ENCODE measurements at regions not wholly inside any gene's neighbourhood (a gene's known extent, or its start where the extent isn't known, plus 50 kb on each side); places are given as distances from the start of the nearest gene placed in this dataset.
A peak's percentile ranks its signal among the peaks of the same experiment; 100 is the strongest.
"Not testable (repeated sequence)": the region's sequence is repeated elsewhere in the genome, so short reads cannot be mapped to it uniquely, and the experiment has no call there.

- H3K4me3 ChIP-seq (ENCODE audit: low read length): no peak overlapping the region
- no peak for DNase-seq (ENCODE audit: low read depth)
- TF ChIP-seq, protein P1, sequence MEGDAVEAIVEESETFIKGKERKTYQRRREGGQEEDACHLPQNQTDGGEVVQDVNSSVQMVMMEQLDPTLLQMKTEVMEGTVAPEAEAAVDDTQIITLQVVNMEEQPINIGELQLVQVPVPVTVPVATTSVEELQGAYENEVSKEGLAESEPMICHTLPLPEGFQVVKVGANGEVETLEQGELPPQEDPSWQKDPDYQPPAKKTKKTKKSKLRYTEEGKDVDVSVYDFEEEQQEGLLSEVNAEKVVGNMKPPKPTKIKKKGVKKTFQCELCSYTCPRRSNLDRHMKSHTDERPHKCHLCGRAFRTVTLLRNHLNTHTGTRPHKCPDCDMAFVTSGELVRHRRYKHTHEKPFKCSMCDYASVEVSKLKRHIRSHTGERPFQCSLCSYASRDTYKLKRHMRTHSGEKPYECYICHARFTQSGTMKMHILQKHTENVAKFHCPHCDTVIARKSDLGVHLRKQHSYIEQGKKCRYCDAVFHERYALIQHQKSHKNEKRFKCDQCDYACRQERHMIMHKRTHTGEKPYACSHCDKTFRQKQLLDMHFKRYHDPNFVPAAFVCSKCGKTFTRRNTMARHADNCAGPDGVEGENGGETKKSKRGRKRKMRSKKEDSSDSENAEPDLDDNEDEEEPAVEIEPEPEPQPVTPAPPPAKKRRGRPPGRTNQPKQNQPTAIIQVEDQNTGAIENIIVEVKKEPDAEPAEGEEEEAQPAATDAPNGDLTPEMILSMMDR (IDR thresholded peaks at IDR 0.05; ENCODE audit: insufficient read depth, low read depth, low read length, missing control alignments): no peak
Measured at GRCh38 chr3:186456731-186457191, 87.4 kb downstream of the CRYGS start.

DNA sequence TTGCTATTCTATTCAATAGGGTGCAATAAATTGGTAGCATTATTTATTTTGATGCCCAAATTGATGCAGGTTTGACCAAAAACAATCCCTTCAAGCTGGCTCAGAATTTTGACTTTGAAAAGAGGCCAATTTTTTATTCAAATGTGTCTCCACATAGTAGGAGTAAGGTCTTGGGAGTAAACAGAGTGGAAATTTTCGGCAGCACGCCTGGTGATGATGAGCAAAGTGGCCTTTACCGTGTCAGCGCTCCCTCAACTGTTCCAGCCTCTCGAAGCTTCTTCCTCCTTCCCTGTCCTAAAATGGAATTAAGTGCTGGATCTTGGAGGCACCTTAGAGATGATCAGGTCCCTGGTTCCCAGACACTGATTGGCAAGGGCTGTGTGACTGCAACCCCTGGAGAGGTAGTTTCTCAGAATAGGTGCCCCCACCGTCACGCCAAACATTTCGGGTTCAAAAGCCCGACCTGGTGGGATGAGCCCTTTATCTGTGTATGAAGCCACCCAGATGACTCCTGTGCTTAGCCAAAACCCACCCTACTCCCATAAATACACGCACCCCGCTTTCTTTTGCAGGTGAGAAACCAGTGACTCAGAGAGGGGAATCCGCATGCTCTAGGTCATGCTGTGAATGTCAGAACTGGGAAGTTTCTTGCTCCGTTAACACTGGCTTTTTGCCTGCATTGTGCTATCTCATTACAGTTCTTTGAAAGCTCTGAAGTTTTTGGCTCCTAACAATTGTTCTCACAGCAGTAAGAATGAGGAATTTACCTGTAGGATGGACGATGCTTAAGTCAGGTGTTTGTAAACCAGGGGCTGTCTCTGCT, 89.1 kb downstream of the CRYGS start:
- TF ChIP-seq, protein P1 (IDR thresholded peaks at IDR 0.05; ENCODE audit: insufficient read depth, low read depth, low read length, missing control alignments): no peak
- DNase-seq (ENCODE audit: low read depth): no peak

GRCh38 chr3:186453531-186453930, 90.6 kb downstream of the CRYGS start:
- TF ChIP-seq, protein P1 (IDR thresholded peaks at IDR 0.05; ENCODE audit: insufficient read depth, low read depth, low read length, missing control alignments): no peak
- no peak for DNase-seq (ENCODE audit: low read depth)

More for the DNA sequence above, 89.1 kb downstream of the CRYGS start:
- no peak overlapping the region for H3K4me3 ChIP-seq (ENCODE audit: low read length)

DNA sequence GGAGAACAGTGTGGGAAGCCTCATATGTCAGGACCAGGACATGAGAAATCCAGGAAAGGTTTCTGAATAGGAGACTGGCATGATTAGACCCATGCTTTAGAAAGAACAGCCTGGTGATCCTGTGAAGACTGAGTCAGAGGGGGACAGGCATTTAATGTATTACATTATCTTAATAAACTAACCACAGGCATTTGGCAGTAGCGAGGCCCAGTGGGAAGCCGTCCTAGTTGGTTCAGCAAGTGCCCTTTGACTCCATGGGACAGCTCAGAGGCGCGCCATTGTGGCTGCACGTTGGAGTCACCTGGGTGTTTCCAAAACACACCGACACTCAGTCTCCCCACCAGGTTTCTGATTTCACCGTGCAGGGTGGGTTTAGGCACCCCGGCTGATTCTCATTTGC, 90.5 kb upstream of the DGKG start:
- no peak overlapping the region for H3K4me3 ChIP-seq (ENCODE audit: low read length)
- TF ChIP-seq, protein P1 (IDR thresholded peaks at IDR 0.05; ENCODE audit: insufficient read depth, low read depth, low read length, missing control alignments): no peak
- peak; percentile 59 for DNase-seq (ENCODE audit: low read depth)

More at GRCh38 chr3:186453531-186453930, 90.6 kb downstream of the CRYGS start:
- H3K4me3 ChIP-seq (ENCODE audit: low read length): no peak overlapping the region

DNA sequence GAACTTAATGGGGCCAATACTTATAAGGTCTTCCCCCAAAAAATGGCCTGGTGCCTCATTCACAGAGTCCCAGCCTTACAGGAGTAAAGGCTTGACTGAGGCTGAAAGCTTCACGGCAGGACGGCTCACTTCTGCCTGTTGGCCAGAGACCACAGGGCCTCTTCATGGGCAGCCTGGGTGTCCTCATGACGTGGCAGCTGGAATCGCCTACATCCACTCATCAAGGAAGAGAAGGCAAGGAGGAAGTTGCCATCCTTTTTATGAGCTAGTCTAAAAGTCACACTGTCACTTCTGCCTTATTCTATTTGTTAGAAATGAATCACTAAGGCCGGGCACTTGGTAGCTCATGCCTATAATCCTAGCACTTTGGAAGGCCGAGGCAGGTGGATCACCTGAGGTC, 89.3 kb upstream of the DGKG start:
- DNase-seq (ENCODE audit: low read depth): no peak
- no peak overlapping the region for H3K4me3 ChIP-seq (ENCODE audit: low read length)
- TF ChIP-seq, protein P1 (IDR thresholded peaks at IDR 0.05; ENCODE audit: insufficient read depth, low read depth, low read length, missing control alignments): no peak

DNA sequence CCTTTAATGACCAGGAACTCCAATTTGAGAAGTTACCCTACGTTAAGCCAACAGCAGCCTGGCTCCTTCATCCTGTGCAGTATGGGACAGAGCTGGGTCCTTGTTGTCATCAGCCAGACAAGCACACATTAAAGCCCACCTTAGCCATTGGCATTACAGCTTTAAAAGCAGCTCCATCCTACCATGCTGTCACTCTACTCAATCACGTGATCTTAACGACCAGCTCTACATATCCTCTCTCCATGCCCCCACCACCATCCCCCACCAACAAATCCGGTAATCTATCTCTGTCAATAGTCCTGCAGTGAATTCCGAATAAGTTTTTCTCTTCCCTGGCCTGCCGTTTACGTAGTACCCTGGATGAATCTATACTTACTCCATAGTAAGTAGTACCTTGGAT, 82.9 kb upstream of the DGKG start:
- no peak for DNase-seq (ENCODE audit: low read depth)
- H3K4me3 ChIP-seq (ENCODE audit: low read length): no peak overlapping the region
- TF ChIP-seq, protein P1 (IDR thresholded peaks at IDR 0.05; ENCODE audit: insufficient read depth, low read depth, low read length, missing control alignments): no peak

DNA sequence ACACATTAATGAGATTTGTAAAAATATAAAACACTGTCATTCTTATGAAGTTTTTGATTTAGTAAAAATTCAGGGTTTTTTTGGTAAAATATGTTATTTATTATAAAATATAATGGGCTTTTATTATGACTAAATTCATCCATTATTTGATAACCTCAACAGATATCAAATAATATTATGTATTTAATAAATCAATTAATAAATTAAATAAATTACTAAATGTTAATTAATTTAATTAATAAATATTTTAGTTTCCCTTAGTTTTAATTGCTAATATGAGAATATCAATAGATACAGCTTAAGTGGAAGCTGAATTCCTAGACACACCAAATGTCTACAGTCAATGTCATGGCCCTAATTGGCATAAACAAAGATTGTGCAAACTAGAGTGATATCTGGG, 82.3 kb upstream of the DGKG start:
- TF ChIP-seq, protein P1 (IDR thresholded peaks at IDR 0.05; ENCODE audit: insufficient read depth, low read depth, low read length, missing control alignments): no peak
- DNase-seq (ENCODE audit: low read depth): no peak
- H3K4me3 ChIP-seq (ENCODE audit: low read length): no peak overlapping the region

GRCh38 chr3:186442979-186443378, 80.9 kb upstream of the DGKG start:
- H3K4me3 ChIP-seq (ENCODE audit: low read length); DNase-seq (ENCODE audit: low read depth): not testable (repeated sequence)

All from epithelial cell of esophagus (primary cell).